ENCODE measurements at regions not wholly inside any gene's neighbourhood (a gene's known extent, or its start where the extent isn't known, plus 50 kb on each side); places are given as distances from the start of the nearest gene placed in this dataset.

GRCh38 chr9:116066221-116066620, 87.4 kb upstream of the PAPPA start:
- DNase-seq = no peak

DNA sequence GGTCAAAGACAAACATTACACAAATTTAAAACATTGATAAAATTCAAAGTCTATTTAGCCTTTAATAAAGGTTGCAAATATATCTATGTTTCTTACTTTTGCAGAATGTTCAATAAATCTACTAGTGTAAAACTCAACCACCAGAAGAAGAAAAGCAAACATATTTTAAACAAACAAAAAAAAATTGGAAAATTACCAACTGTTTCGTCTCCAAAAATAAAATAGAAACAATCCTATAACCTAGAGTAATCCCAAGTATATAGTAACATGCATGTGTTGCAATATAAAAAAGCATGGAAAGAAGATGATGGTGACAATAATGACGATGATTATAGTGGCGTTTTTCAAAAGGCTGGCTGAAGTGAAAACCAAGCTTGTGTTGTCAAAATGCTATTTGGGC, 86.0 kb upstream of the PAPPA start:
- no peak for DNase-seq

DNA sequence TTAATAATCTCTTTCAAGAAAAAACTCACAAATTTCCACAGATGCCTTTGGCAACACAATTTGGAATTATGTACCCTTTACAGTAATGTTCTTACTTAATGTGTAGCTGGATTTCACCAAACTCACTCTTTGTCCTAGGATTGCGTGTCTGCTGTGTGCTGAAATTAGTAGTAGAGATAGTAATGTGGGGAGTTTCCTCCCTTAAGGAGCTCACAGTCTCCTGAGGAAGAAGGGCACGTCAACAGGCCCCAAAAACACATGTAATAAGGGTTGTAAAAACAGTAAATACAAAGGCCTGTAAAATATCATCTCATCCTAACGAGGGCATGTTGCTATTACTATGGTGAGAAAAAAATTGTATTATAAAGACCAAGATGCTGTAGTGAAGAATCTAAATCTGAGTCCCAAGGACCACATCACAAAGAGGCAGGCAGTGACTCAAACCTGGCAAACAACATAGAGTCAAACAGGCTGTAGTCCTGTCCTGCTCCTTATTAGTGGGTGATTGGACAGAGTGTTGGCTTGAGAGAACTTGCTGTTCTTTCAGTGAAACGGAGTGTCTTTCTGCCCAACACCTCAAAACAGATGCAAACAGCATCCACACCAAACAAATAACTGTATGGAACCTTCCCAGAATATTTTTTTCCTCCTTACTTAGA, 83.2 kb upstream of the PAPPA start:
- no peak for DNase-seq

DNA sequence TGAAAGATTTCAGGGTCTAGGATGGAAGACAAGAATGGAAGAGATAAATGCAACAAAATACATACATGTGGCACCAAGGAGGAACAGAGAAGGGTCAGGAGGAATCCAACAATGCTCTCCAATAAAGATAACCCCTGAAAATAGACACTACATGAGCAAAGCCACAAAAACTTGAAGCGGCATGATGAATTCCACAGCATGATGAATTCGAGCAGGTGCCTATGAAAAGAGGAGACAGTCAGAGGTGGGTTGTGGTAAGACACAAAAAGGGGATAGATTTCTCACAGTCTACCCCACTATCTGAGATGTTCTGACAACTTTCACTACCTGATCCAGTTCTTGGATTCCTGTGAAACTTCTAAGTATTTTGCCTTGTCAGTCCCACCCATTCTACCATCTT, 81.5 kb upstream of the PAPPA start:
- no peak for DNase-seq

GRCh38 chr9:116073826-116074225, 79.8 kb upstream of the PAPPA start:
- no peak for DNase-seq

DNA sequence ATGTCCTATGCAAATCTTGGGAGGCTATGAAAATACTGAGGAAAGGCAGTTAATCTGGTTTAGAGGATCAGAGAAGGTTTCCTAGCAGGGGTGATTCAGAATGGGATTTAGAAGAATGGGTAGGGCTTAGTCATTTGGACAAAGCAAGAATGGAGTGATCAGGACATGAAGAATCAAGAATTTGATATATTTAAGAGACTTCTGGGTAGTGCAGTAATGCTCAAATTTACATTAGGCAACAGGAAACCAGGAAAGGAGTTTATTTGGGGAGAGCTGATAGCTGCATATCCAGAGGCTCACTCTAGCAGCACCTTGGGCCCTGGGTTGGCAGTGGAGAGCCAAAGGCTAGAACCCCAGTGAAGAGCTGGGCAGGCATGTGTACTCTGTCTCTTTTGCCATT, 78.9 kb upstream of the PAPPA start:
- DNase-seq = no peak

GRCh38 chr9:116075191-116075590, 78.4 kb upstream of the PAPPA start:
- no peak for DNase-seq

GRCh38 chr9:116078640-116079039, 75.0 kb upstream of the PAPPA start:
- DNase-seq = no peak

GRCh38 chr9:116080561-116080960, 73.0 kb upstream of the PAPPA start:
- no peak for DNase-seq

DNA sequence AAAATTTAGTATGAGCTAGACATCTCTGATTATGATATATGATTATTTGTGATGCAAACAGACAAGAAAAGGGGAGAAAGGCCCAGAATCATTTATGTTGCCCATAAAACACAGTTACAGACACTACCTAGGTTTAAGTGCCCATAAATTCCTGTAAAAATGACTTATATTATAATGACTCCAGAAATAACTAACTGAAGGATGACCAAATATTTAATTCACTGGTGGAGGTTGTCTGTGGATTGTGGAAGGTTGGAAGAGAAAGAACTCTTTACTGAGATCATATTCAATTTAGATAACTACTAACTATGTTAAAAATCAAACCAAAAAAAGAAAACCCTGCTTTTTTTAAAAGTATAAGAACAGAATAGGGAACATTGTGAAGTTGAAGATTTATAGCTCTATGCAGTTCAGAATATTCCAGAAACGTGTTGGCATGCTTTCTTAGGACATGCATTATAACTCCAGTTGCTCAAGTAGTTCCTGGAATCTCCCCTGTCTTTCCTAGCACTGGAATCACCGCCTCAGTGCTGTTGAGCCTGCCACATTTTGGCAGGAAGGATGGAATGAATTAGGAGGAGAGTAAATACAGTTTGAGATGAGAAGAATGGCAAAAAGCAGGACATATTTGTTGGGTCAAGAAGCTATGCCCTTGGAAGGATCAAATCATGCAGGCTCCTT, 72.0 kb upstream of the PAPPA start:
- no peak for DNase-seq

DNA sequence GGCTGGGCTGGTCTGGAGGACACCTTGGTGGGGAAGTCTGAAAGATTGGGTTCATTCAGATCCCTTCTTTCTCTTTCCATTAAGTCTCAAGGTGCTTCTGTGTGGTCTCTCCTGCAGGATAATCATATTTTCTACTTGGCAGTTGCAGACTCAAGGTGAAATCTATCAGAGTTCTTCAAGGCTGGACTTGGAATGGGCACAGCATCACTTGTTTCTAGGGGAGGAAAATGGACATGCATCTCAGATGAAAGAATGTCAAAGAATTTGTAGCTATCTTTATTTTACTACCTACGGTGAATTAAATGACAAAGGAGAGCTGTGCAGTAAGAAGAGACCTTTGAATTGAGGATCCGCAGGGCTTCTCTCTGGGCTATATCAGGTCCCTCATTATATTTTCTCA, 69.8 kb upstream of the PAPPA start:
- DNase-seq = no peak

GRCh38 chr9:116084497-116084896, 69.1 kb upstream of the PAPPA start:
- no peak for DNase-seq

DNA sequence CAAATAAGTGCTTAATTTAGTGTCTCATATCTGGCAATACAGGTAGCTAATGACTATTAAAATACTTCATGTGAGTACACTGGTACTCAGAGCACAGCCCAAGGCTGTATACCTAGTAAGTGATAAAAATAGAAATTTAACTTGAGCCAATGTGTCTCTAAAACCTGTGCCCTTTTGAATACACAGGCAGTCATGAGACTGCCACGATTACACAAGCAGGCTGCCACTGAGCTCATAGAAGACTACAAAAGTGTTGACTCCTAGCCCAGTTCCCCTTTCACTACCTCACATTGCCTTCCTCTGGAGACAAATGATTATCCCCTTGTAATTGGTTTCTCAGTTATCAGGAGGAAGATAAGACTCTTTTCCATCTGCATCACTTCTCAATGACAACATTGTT, 66.3 kb upstream of the PAPPA start:
- DNase-seq = no peak

- no peak for DNase-seq
These were observed 65.8 kb upstream of the PAPPA start for GRCh38 chr9:116087751-116088194.

- DNase-seq = no peak
These were observed 65.2 kb upstream of the PAPPA start for GRCh38 chr9:116088396-116088795.

DNA sequence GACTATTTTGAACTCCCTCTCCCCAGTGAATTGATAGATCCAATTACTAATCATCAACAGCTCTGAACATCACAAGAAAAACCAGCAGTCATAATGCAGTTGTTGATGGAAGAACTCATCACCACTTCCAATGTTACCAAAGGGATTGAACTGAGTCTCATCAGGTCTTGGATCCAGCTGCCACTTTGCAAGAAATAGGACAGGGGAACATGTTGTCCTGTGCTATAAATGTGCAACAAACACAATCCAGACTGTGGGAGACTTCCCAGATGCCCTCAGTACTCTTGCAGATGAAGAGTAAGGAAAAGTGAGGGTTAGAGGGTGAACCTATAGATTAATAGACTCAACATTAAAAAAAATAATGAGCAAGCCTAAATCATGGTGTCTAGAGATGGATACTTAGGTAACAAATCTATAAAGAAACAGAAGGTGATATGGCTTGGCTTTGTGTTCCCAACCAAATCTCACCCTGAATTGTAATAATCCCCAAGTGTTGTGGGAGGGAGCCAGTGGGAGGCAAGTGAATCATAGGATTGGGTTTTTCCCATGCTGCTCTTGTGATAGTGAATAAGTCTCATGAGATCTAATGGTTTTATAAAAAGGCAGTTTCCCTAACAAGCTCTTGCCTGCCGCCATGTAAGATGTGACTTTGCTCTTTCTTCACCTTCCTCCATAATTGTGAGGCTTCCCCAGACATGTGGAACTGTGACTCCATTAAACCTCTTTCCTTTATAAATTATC, 63.4 kb upstream of the PAPPA start:
- no peak for DNase-seq

DNA sequence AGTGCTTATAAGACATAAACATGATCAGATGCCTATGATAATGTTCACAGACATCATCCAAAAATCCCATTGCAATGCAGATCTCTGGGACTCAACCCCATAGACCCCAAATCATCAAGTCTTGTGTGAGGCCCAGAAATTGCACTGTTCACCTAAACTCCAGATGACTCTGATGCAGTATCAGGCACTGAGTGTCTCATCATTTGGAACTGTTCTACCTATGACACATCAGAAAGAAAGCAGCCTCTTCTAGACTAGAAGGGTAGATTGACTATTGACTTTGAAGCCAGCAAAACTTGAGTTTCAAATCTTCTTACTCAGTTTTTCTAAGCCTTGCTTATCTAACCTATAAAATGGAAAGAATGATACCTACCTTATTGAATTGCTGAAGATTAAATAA, 58.7 kb upstream of the PAPPA start:
- no peak for DNase-seq

- no peak for DNase-seq
These were observed 58.2 kb upstream of the PAPPA start for GRCh38 chr9:116095403-116095802.

DNA sequence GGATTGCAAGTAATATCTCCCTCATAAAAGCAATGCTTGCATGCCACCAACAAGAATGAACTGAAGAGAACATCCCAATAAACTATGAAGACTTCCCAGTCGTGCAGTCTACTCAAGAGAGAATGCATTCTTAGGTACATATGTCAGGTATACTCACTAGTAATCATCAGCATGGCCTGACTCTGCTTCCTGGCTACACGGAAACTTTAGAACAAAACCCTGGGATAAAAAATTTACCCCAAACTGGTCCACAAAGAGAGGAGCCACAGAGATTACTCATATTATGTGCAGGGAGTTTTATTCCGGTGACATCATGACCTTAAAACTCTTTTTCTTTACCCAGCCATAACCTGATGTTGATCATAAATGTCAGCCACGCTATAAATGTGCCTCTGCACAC, 57.5 kb upstream of the PAPPA start:
- DNase-seq = no peak

DNA sequence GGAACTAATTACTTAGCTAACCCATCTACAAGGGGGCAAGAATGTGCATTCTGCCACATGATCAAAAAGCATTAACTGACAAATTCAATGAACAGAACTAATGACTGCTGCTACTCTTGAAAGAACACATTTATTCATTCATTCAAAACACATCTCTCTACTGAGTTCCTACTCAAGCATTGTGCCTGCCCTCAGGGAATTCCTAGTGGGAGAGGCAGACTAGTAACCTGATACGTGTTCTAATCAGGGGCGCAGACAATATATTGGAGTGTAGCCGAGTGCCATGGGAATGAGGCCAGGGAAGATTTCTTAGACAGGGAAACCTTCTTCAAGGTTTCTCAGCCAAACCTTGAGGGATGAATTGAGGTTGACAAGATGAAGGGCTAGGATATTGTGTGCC, 56.7 kb upstream of the PAPPA start:
- DNase-seq = no peak

GRCh38 chr9:116098476-116098875, 55.1 kb upstream of the PAPPA start:
- DNase-seq = no peak

DNA sequence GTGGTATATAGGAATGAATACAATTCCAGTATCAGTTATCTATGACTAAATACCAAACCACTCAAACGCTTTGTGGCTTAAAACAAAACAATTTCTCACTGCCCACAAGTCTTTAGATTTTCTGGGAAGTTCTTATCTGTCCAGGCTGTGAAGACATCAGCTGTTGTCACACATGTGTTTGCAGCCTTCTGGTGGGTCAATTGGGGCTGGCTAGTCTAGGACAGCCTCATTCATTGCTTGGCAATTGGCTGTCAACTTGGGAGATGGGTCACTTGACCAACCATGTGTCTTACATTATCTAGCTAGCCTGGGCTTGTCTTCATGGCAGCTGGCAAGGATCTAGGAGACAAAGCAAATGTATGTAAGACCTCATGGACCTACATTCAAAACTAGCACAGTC, 53.8 kb upstream of the PAPPA start:
- DNase-seq = no peak

DNA sequence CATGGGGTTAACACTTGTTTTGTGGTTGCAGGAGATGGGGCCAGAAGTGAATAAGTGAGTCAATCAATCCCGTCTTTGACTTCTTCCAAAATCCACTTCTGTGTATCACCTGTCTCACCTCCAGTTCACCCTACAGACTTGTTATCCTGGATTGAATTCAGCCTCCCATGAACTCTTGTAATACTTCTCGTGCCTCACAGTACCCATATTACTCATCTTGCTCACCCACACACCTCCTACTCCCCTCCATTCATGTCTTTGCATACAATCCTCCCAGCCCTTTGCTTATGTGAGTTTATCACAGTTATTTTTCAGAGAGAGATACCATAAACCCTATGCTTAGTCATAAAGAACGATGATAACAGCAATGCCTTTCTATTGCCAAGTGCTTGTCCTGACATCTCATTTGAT, 52.9 kb upstream of the PAPPA start:
- DNase-seq = no peak

- no peak for DNase-seq
These were observed 52.1 kb upstream of the PAPPA start for GRCh38 chr9:116101516-116101915.

All from hematopoietic multipotent progenitor cell treated with erythropoietin and hydrocortisone succinate and interleukin-3 and kit ligand, for 4 days (in vitro differentiated cells).